ENCODE measurements at regions not wholly inside any gene's neighbourhood (a gene's known extent, or its start where the extent isn't known, plus 50 kb on each side); places are given as distances from the start of the nearest gene placed in this dataset.
A peak's percentile ranks its signal among the peaks of the same experiment; 100 is the strongest.
"Not testable (repeated sequence)": the region's sequence is repeated elsewhere in the genome, so short reads cannot be mapped to it uniquely, and the experiment has no call there.

DNA sequence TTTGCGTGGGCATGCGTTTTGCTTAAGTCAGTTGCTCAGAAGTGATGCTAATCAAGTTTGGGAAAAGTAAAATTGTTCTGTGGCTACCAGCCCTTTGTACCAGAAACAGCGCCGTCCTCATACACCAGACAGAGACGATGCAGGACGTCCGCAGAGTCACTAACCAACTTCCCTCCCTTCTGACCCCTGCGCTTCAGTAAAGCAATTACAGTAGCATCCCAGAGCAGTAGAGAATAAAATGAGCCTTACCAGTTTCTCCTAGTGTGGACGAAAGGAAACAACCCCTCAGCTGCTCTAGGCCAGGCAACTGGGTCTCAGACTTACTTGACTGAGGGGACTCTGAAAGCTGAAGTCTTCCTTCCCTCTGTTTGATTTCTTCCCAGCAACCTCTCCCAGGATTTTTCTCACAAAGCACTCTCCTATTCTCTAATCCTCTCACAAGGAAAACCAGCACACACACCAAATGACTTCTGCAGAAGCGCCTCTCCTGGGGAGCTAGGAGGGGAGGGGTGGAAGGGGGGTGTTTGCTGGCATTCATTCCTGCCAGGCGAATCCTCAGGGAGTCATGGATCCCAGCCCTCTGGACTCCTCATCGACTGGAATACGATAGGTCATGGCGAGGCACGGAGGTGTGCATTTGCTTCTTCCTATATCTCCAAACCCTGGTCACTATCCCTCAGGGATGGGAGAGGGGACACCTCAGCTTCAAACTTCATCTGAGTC, 56.0 kb upstream of the MID1 start:
- DNase-seq (no peak), ATAC-seq (no peak)
- intact Hi-C loops (cut with micrococcal nuclease): no loop called here

DNA sequence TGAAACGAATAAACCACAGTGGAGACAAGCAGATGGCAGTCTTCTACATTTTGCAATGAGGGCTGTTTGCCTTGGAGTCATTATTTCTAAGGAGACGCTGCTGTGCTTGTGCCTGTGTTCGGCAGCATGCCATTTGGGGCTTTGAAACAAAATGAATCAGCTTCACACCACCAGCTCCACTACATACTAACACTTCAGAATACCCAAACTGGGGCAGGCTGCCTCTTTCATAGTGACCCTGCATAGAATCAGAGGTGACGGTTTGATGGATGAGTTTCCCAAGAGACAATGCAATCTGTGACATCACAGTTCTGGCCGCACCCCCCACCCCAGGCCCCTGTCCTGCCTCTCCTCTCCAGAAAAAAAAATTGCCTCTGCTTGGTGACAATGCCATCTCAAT, 57.1 kb upstream of the MID1 start:
- intact Hi-C loops (cut with micrococcal nuclease): no loop called here
- DNase-seq (peak; percentile 26), ATAC-seq (no peak)

DNA sequence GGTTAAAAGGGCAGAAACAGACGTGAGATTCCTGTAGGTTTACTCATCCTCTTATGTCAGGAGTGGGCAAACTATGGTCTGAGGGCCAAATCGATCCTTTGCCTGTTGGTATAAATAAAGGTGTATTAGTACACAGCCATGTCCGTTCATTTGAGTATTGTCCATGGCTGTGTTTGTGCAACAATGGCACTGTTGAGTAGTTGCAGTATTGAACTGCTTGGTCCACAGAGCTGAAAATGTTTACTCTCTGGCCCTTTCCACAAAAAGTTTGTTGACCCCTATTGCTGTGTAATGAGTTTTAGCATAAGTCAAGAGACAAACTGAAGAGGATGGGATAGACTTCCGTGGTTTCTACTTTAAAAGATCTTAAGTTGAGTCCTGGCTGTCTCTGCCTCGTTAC, 59.0 kb upstream of the MID1 start:
- DNase-seq (no peak), ATAC-seq (no peak)
- intact Hi-C loops (cut with micrococcal nuclease): no loop called here

GRCh38 chrX:10681167-10681566, 60.8 kb upstream of the MID1 start:
- ATAC-seq (no peak), DNase-seq (no peak)
- intact Hi-C loops (cut with micrococcal nuclease): no loop called here

DNA sequence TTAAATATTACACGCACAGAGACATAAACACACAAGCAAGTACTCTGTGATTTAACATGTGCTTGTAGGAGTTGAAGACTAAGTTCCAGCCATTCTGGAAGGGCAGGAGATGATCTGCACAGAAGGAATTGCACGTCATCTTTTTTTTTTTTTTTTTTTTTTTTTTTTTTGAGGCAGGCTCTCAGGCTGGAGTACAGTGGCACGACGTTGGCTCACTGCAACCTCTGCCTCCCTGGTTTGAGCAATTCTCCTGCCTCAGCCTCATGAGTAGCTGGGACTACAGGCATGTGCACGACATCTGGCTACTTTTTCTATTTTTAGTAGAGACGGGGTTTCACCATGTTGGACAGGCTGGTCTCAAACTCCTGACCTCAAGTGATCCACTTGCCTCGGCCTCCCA, 63.2 kb upstream of the MID1 start:
- DNase-seq; ATAC-seq; intact Hi-C loops (cut with micrococcal nuclease): not testable (repeated sequence)

GRCh38 chrX:10685923-10686595, 65.7 kb upstream of the MID1 start:
- ATAC-seq: no peak
- intact Hi-C loops (cut with micrococcal nuclease): no loop called here
- no peak for DNase-seq

DNA sequence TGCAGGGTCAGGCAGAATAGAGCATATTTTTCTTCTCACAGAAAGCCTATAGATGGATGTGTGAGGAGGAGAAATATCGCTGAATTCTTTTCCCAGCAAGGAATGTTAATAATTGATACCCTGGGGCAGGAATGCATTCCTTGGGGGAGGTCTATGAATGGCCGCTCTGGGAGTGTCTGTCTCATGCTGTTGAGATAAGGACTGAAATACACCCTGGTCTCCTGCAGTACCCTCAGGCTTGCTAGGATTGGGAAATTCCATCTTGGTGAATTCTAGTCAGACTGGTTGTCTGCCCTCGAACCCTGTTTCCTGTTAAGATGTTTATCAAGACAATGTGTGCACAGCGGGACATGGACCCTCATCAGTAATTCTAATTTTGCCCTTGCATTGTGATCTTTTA, 71.4 kb upstream of the MID1 start:
- ATAC-seq; intact Hi-C loops (cut with micrococcal nuclease): not testable (repeated sequence)

GRCh38 chrX:10697616-10698317, 77.4 kb upstream of the MID1 start:
- ATAC-seq (no peak), DNase-seq (no peak)
- intact Hi-C loops (cut with micrococcal nuclease): no loop called here

More for the DNA sequence above, 71.4 kb upstream of the MID1 start:
- not testable (repeated sequence) for DNase-seq

DNA sequence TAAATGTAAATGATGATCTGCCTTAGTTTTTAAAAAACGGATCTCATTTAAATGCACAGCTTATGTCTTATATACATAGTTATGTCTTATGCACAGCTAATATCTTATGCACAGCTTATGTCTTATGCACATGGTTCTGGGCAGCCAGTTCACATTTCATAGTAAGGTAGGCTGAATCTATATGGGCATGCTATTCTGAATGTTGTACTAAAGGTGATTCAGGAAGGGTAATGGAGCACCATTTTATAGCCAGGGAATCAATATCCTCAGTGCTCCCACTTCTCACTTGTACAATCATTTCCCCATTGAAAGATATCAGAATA, 77.9 kb upstream of the MID1 start:
- no peak for ATAC-seq

DNA sequence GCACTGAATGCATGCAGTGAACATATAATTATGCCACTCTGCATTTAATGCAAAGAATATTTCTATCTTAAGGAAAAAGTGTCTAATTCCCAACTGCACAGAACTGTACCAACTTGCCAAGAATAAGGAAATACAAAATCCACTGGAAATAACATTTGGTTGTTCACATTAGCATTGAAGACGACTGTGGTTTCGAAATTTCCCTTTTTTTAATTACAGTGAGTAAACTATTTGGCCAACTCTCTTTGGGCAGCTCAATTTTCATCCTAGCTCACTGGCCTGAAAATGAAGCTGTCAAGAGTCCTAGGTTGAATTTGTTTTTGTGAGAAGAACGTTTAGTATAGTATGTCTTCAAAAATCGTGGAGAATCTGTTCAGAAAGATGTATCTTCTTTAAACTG, 81.6 kb upstream of the MID1 start:
- ATAC-seq (no peak), DNase-seq (no peak)
- intact Hi-C loops (cut with micrococcal nuclease): no loop called here

More for the DNA sequence above, 77.9 kb upstream of the MID1 start:
- DNase-seq: no peak
- intact Hi-C loops (cut with micrococcal nuclease): no loop called here

DNA sequence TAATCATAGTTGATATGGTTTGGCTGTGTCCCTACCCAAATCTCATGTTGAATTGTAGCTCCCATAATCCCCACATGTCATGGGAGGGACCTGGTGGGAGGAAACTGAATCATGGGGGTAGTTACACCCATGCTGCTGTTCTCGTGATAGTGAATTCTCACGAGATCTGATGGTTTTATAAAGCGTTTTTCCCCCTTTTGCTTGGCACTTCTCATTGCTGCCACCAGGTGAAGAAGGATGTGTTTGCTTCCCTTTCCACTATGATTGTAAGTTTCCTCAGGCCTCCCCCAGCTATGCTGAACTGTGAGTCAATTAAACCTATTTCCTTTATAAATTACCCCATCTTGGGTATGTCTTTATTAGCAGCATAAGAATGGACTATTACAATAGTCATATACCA, 86.0 kb upstream of the MID1 start:
- DNase-seq; intact Hi-C loops (cut with micrococcal nuclease); ATAC-seq: not testable (repeated sequence)

- ATAC-seq: no peak
- no peak for DNase-seq
- intact Hi-C loops (cut with micrococcal nuclease): no loop called here
Measured at GRCh38 chrX:10707773-10708172, 87.4 kb upstream of the MID1 start.

- ATAC-seq (no peak), DNase-seq (no peak)
- intact Hi-C loops (cut with micrococcal nuclease): no loop called here
Measured at GRCh38 chrX:10709276-10709675, 88.9 kb upstream of the MID1 start.

DNA sequence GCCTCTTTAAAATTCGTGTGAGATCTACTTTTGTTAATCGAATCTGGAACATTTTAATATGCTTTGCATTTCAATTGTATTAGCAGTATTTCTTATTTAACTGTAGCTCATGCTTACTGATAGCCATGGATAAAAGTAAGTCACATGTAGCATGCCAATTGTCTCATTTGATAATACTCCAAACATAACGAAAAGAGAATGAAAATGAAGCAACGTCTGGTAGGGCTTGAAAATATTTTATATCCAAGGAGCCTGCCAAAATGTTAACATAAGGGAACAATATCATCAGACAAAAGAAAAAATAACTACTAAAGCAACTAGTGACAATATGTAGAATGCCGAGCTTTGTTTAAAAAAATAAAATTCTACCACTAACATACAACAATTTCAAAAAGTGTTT, 94.1 kb upstream of the MID1 start:
- ATAC-seq: no peak
- intact Hi-C loops (cut with micrococcal nuclease): no loop called here
- DNase-seq: no peak

GRCh38 chrX:10722851-10723250, 102.5 kb upstream of the MID1 start:
- intact Hi-C loops (cut with micrococcal nuclease): no loop called here
- peak; percentile 73 for ATAC-seq
- no peak for DNase-seq

DNA sequence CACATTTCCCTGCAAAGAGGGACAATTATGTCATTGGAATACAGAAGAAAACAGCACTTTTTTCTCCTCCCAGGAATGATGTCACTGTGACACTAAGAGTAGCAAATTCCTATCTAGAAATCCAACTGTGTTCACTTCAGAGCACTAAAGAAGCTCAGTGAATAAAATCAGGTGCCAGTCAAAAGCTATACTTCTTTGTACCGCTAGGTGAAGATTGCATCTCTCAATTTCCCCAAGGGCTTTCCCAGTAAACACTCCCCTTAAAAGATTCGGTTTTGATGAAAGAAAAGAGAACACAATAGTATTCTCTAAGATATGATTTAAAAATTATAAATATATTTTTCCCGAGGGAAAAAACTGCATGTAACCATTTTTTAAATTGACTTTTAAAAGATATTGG, 104.7 kb upstream of the MID1 start:
- intact Hi-C loops (cut with micrococcal nuclease): no loop called here
- ATAC-seq (no peak), DNase-seq (no peak)

GRCh38 chrX:10726647-10727046, 106.3 kb upstream of the MID1 start:
- ATAC-seq (no peak), DNase-seq (no peak)
- intact Hi-C loops (cut with micrococcal nuclease): no loop called here

- intact Hi-C loops (cut with micrococcal nuclease): no loop called here
- ATAC-seq (no peak), DNase-seq (no peak)
Measured at GRCh38 chrX:10728806-10729389, 108.5 kb upstream of the MID1 start.

DNA sequence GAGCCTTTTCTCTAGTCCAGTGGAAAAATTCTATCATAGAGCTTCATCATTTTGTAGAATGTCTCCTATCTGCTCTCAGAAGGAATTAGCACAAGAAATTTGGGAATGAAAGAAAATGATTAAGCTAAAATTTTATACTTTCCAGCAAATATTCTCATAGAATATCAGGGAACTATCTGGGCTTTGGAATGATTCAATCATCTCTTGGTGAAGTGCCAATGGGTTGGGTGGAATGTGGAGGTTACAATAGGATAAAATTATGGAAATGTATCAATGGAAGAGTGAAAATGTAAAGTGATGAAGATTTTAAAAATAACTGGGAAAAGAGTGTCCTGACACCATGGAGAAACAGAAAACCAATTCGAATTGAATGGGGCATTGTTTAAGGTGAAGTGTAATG, 119.0 kb upstream of the MID1 start:
- ATAC-seq: no peak
- intact Hi-C loops (cut with micrococcal nuclease): no loop called here
- no peak for DNase-seq

DNA sequence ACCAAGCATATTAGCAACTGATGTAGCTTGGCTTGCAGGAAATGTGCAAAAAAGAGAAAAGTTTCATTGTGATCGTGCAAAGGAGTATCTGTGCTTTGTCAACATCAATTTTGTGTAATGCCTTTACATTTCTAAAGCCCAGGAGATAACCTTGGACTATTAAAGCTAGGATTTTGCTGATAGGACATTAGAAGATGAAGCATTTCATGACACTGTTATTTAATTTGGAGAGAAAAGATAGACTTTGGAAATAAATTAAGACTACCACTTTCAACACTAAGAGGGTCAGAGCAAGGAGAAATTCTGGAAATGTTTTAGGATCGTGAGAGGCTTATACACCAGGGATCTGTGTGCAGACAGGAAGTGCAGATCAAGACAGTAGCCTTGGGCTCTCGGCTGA, 120.6 kb upstream of the MID1 start:
- intact Hi-C loops (cut with micrococcal nuclease): no loop called here
- ATAC-seq (no peak), DNase-seq (no peak)
